ENCODE measurements at regions not wholly inside any gene's neighbourhood (a gene's known extent, or its start where the extent isn't known, plus 50 kb on each side); places are given as distances from the start of the nearest gene placed in this dataset.

GRCh38 chr7:69256634-69257081, 341.6 kb upstream of the AUTS2 start:
- DNase-seq = no peak
- no peak overlapping the region for H3K4me3 ChIP-seq (ENCODE audit: low read depth in 1 of 2, low read length in 2 of 2)
- H3K9ac ChIP-seq (ENCODE audit: low read depth, low read length) = no peak overlapping the region
- H3K4me2 ChIP-seq (ENCODE audit: insufficient read depth, low read length) = no peak overlapping the region
- no peaks in the 10 kb centered on the region for H3K79me2 ChIP-seq (ENCODE audit: insufficient read depth, low read length)
- no peaks in the 10 kb centered on the region for H3K27me3 ChIP-seq (ENCODE audit: insufficient read depth, low read length, poor library complexity)
- H3K36me3 ChIP-seq (ENCODE audit: insufficient read depth, low read length) = no peaks in the 10 kb centered on the region
- no peaks in the 10 kb centered on the region for H3K9me3 ChIP-seq (ENCODE audit: insufficient read depth, low read length, severe bottlenecking)
- H2AFZ ChIP-seq (ENCODE audit: low read depth, low read length) = no peak overlapping the region
- ATAC-seq (ENCODE audit: insufficient read depth, low read depth) = no peak
- H3K27ac ChIP-seq (ENCODE audit: low read length) = no peak overlapping the region
- no peaks in the 10 kb centered on the region for H4K20me1 ChIP-seq (ENCODE audit: insufficient read depth, low read length)
- no peak for TF ChIP-seq EZH2 (IDR thresholded peaks at IDR 0.05; ENCODE audit: borderline replicate concordance, low read depth, low read length, severe bottlenecking)
- TF ChIP-seq, protein P1, sequence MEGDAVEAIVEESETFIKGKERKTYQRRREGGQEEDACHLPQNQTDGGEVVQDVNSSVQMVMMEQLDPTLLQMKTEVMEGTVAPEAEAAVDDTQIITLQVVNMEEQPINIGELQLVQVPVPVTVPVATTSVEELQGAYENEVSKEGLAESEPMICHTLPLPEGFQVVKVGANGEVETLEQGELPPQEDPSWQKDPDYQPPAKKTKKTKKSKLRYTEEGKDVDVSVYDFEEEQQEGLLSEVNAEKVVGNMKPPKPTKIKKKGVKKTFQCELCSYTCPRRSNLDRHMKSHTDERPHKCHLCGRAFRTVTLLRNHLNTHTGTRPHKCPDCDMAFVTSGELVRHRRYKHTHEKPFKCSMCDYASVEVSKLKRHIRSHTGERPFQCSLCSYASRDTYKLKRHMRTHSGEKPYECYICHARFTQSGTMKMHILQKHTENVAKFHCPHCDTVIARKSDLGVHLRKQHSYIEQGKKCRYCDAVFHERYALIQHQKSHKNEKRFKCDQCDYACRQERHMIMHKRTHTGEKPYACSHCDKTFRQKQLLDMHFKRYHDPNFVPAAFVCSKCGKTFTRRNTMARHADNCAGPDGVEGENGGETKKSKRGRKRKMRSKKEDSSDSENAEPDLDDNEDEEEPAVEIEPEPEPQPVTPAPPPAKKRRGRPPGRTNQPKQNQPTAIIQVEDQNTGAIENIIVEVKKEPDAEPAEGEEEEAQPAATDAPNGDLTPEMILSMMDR (IDR thresholded peaks at IDR 0.05; ENCODE audit: borderline replicate concordance, extremely low read depth, low read length, poor library complexity, severe bottlenecking) = no peak
- no peaks in the 10 kb centered on the region for H3K4me1 ChIP-seq (ENCODE audit: insufficient read depth, low read length)

DNA sequence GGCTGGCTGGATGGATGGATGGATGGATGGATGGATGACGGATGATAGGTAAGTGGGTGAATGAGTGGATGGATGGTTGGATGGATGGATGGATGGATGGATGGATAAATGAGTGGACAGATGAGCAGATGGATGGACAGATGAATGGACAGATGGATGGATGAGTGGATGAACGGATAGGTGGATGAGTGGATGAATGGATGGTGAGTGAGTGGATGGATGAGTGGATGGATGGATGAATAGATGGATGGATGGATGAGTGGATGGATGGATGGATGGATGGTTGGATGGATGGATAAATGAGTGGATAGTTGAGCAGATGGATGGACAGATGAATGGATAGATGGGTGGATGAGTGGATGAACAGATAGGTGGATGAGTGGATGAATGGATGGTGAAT, 340.7 kb upstream of the AUTS2 start:
- no peaks in the 10 kb centered on the region for H3K4me1 ChIP-seq (ENCODE audit: insufficient read depth, low read length)
- no peak overlapping the region for H2AFZ ChIP-seq (ENCODE audit: low read depth, low read length)
- H4K20me1 ChIP-seq (ENCODE audit: insufficient read depth, low read length) = no peaks in the 10 kb centered on the region
- H3K36me3 ChIP-seq (ENCODE audit: insufficient read depth, low read length) = no peaks in the 10 kb centered on the region
- no peak overlapping the region for H3K27ac ChIP-seq (ENCODE audit: low read length)
- H3K4me3 ChIP-seq (ENCODE audit: low read depth in 1 of 2, low read length in 2 of 2) = no peak overlapping the region
- no peak for TF ChIP-seq EZH2 (IDR thresholded peaks at IDR 0.05; ENCODE audit: borderline replicate concordance, low read depth, low read length, severe bottlenecking)
- TF ChIP-seq, protein P1 (IDR thresholded peaks at IDR 0.05; ENCODE audit: borderline replicate concordance, extremely low read depth, low read length, poor library complexity, severe bottlenecking) = no peak
- ATAC-seq (ENCODE audit: insufficient read depth, low read depth) (no peak), DNase-seq (no peak)
- H3K9me3 ChIP-seq (ENCODE audit: insufficient read depth, low read length, severe bottlenecking) = no peaks in the 10 kb centered on the region
- no peak overlapping the region for H3K4me2 ChIP-seq (ENCODE audit: insufficient read depth, low read length)
- H3K27me3 ChIP-seq (ENCODE audit: insufficient read depth, low read length, poor library complexity) = no peaks in the 10 kb centered on the region
- H3K9ac ChIP-seq (ENCODE audit: low read depth, low read length) = no peak overlapping the region
- H3K79me2 ChIP-seq (ENCODE audit: insufficient read depth, low read length) = no peaks in the 10 kb centered on the region

DNA sequence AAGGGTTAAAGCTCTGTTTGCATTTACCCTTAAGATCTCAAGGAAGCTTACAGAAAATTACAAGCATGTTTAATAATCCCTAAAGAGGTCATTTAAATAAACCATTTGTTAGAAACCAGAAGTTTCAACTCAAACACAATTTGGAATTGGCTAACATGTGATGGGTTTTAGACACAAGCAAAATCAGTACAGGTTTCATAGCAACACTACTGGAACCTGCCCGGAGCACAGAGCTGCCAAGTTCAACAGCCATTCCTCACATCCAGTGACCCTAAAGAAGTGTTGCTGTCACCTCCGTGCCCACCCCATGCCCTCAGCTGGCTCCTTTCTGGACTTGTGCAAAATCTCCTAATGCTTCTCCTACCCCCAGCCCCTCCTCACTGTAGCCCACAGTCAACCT, 338.8 kb upstream of the AUTS2 start:
- H2AFZ ChIP-seq (ENCODE audit: low read depth, low read length) = no peak overlapping the region
- no peak for ATAC-seq (ENCODE audit: insufficient read depth, low read depth)
- H3K79me2 ChIP-seq (ENCODE audit: insufficient read depth, low read length) = no peaks in the 10 kb centered on the region
- TF ChIP-seq EZH2 (IDR thresholded peaks at IDR 0.05; ENCODE audit: borderline replicate concordance, low read depth, low read length, severe bottlenecking) = no peak
- TF ChIP-seq, protein P1 (IDR thresholded peaks at IDR 0.05; ENCODE audit: borderline replicate concordance, extremely low read depth, low read length, poor library complexity, severe bottlenecking) = no peak
- DNase-seq = no peak
- H3K27ac ChIP-seq (ENCODE audit: low read length) = no peak overlapping the region
- H4K20me1 ChIP-seq (ENCODE audit: insufficient read depth, low read length) = no peaks in the 10 kb centered on the region
- H3K36me3 ChIP-seq (ENCODE audit: insufficient read depth, low read length) = no peaks in the 10 kb centered on the region
- no peak overlapping the region for H3K9ac ChIP-seq (ENCODE audit: low read depth, low read length)
- no peaks in the 10 kb centered on the region for H3K4me1 ChIP-seq (ENCODE audit: insufficient read depth, low read length)
- H3K9me3 ChIP-seq (ENCODE audit: insufficient read depth, low read length, severe bottlenecking) = no peaks in the 10 kb centered on the region
- H3K4me2 ChIP-seq (ENCODE audit: insufficient read depth, low read length) = no peak overlapping the region
- H3K4me3 ChIP-seq (ENCODE audit: low read depth in 1 of 2, low read length in 2 of 2) = no peak overlapping the region
- no peaks in the 10 kb centered on the region for H3K27me3 ChIP-seq (ENCODE audit: insufficient read depth, low read length, poor library complexity)

DNA sequence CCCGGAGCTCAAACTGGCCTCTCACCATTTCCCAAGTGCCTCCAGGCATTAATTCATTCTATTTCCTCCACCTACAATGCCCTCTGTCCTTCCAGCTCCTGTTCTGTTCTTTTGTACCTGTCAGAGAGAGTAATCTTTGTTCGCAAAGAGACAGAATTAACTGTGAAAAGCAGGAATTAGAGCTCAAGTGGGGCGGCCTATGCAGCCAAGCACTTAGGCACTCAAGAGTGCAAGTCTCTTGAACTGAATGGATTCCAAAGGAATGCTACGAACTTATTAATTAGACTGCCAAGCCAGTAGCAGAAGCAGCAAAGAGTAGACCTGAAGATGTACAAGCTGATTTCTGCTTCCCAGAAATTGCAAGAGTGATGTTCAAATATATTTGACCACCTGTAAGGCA, 338.3 kb upstream of the AUTS2 start:
- no peaks in the 10 kb centered on the region for H4K20me1 ChIP-seq (ENCODE audit: insufficient read depth, low read length)
- H3K4me1 ChIP-seq (ENCODE audit: insufficient read depth, low read length) = no peaks in the 10 kb centered on the region
- DNase-seq (no peak), ATAC-seq (ENCODE audit: insufficient read depth, low read depth) (no peak)
- no peak overlapping the region for H3K9ac ChIP-seq (ENCODE audit: low read depth, low read length)
- no peak overlapping the region for H2AFZ ChIP-seq (ENCODE audit: low read depth, low read length)
- no peak overlapping the region for H3K27ac ChIP-seq (ENCODE audit: low read length)
- no peaks in the 10 kb centered on the region for H3K36me3 ChIP-seq (ENCODE audit: insufficient read depth, low read length)
- no peaks in the 10 kb centered on the region for H3K27me3 ChIP-seq (ENCODE audit: insufficient read depth, low read length, poor library complexity)
- TF ChIP-seq, protein P1 (IDR thresholded peaks at IDR 0.05; ENCODE audit: borderline replicate concordance, extremely low read depth, low read length, poor library complexity, severe bottlenecking) = no peak
- no peak for TF ChIP-seq EZH2 (IDR thresholded peaks at IDR 0.05; ENCODE audit: borderline replicate concordance, low read depth, low read length, severe bottlenecking)
- H3K4me3 ChIP-seq (ENCODE audit: low read depth in 1 of 2, low read length in 2 of 2) = no peak overlapping the region
- H3K9me3 ChIP-seq (ENCODE audit: insufficient read depth, low read length, severe bottlenecking) = no peaks in the 10 kb centered on the region
- H3K79me2 ChIP-seq (ENCODE audit: insufficient read depth, low read length) = no peaks in the 10 kb centered on the region
- no peak overlapping the region for H3K4me2 ChIP-seq (ENCODE audit: insufficient read depth, low read length)

Measured in DND-41 (cell line).